WI38 (cell line): ENCODE measurements at regions not wholly inside any gene's neighbourhood (a gene's known extent, or its start where the extent isn't known, plus 50 kb on each side); places are given as distances from the start of the nearest gene placed in this dataset.

Source experiments
- H3K4me3 ChIP-seq: 2 replicates; pipeline ENCODE4 v1.5.1; 2011; ENCODE audit warnings: low read depth, mild to moderate bottlenecking, control low read depth, low read length
- CTCF ChIP-seq: IDR thresholded peaks from 2 replicates; pipeline ENCODE4 v1.5.1; 2012; ENCODE audit warnings: low read depth, mild to moderate bottlenecking, control low read depth, low read length

DNA sequence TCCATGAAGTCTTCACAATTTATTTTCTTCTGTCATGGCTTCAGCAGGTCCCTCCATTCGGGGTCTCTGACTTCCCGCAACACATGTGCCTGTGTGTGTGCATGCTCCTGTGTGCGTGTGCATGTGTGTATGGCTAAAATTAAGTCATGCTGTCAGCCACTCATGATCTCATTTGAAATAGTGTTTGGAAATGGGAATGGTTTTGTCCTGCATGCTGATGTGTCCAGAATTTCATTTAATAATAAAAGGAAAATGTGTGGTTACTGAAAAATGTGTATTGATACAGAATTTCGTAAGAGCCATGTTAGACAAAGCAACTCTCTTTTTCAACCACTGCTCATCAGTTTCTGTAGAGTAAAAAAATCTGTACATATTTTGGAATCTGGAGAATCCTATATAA lies 123.8 kb upstream of the PRDX6 start:
- H3K4me3 ChIP-seq, result no peak overlapping the region
- TF ChIP-seq CTCF, result no peak

DNA sequence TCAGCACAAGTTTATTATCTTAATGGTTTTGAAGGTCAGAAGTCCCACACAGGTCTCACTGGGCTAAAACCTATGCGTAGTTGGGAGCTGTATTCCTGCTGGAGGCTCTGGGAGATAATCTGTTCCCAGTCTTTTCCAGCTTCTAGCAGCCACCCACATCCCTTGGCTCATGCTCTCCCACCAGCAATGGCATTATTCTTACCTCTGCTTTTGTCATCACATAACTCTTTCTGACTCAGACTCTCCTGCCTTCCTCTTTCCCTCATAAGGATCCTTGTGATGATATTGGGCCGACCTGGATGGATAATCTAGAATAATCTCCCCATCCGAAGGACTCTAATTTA lies 122.2 kb upstream of the PRDX6 start:
- H3K4me3 ChIP-seq, result no peak overlapping the region
- TF ChIP-seq CTCF, result no peak

GRCh38 chr1:173355281-173356031 lies 121.7 kb upstream of the PRDX6 start:
- no peak overlapping the region for H3K4me3 ChIP-seq
- no peak for TF ChIP-seq CTCF

DNA sequence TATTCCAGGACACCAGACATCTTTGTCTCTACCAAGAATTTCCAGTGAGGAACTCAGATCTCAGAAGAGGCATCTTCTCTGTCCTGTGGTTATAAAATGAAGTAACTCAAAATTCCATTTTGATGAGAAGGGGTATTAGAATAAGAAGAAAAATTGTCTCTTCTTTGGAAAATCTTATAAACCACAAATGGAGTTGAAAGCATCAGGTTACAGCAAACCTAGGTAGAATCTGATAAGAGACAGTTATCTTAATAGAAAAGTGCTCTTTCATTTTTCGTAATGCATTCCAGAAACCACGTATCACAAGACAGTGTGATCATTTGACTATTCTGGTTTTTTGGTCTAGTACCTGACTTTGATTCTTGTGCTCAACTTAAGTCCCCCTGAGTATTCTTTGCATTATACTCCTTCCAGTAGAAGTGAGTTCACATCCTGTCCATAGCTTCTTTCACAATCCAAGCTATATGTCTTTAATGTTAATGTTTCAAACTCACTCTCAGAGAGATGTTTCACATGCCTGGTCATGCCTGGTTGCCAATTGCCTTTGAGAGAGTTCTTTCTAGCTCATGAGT lies 120.9 kb upstream of the PRDX6 start:
- H3K4me3 ChIP-seq, result no peak overlapping the region
- no peak for TF ChIP-seq CTCF

DNA sequence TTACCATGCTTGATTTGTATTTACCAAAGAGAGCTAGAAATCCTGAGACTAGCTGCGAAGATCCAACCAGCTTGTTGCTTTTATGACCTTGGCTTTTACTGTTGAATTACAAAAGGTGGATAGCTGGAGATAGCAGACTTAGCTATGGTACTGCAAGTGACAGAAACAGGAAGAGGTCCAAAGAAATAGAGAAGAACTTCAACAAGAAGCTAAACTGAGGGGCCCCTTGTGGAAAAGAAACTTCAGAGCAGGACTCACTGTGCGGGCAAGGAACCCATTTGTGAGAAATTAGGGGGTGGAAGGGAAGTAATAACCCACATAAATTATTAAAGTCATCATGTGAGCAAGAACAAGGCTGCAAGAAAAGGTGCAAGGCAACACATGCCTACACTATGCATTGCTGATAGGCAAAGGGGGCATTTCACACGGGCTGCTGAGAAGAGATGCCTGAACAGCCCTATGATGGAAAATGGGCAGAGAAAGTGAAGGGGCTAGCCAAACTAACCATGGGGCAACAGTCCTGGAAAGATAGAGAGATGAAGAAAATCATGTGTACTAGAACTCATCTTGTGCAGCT lies 116.6 kb upstream of the PRDX6 start:
- no peak for TF ChIP-seq CTCF
- H3K4me3 ChIP-seq, result no peak overlapping the region

DNA sequence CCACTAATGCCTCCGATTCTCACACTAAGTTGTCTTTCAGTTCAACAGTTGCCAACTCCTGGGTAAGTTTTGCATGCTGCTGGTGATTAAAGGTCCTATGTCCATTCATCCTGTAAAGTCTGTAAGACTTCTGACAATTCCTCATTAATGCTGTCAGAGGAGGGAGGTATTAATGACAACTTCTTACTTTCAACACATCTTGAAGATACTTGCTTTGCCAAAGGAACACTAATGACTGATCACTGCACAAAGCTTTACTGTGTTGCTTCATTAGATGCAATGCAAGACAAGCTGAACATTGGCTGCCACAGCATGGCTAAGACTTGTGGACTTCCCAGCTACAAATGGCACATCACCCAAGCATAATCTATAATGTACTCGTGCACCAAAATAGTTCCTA lies 114.6 kb upstream of the PRDX6 start:
- TF ChIP-seq CTCF, result no peak
- no peak overlapping the region for H3K4me3 ChIP-seq

DNA sequence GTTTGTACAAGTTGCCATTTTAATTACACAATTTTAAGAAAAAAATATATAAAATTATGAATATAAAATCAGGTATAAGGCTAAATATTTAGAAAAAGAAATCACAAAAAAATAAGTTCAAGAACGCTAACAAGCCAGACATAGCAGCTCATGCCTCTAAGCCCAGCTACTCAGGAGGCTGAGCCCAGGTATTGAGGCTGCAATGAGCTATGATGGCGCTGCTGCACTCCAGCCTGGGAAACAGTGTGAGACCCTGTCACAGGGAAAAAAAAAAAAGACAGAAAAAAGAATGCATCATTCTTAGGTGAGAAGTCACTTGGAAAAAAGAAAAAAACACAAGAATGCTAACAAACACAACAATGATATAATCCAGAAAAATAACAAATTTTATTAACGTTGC lies 112.3 kb upstream of the PRDX6 start:
- no peak for TF ChIP-seq CTCF
- no peak overlapping the region for H3K4me3 ChIP-seq
